Suppressor macrophage treated with lipopolysaccharide for 4 hours (primary cell): ENCODE measurements at regions not wholly inside any gene's neighbourhood (a gene's known extent, or its start where the extent isn't known, plus 50 kb on each side); places are given as distances from the start of the nearest gene placed in this dataset.
"Not testable (repeated sequence)": the region's sequence is repeated elsewhere in the genome, so short reads cannot be mapped to it uniquely, and the experiment has no call there.

Source experiments
- DNase-seq: peaks from one replicate; pipeline ENCODE4 v3.0.0-alpha.2; 2020

DNA sequence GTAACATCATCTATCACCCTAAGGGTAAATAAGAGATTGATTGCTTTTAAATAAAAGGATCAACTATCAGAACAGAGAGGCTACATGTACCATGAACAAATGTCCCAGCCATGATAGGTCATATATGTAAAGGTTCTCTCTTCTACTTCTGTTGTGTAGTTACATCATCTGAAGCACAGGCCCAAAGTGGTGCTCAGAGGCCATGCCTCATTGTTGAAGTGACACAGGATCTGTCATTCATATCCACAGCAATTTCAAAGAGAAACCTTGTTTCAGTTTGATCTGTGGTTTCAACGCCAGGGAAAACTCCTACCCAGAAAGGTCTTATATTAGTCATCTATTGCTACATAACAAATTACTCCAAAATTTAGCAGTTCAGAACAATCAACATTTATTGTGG, 269.2 kb upstream of the MAOA start:
- no peak for DNase-seq

- no peak for DNase-seq
Measured at GRCh38 chrX:43405191-43405590, 250.9 kb upstream of the MAOA start.

DNA sequence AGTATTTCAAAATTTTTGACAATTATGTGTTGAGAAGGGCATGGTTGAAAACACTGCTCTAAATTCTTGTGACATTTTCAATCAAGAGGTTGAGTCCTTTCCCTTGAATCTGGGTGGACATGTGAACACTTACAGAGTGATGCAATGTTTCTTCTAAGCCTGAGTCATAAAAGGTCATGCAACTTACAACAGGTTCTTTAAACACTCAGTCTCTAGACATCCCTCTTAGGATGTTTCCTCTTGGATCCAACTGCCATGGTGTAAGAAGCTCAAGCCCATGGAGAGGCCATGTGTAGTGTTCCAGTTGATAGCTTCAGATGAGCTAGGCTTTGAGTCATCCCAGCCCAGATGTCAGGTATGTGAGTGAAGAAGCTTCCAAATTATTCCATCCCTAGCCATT, 232.2 kb upstream of the MAOA start:
- DNase-seq = no peak

- DNase-seq = no peak
Measured at GRCh38 chrX:43436517-43436916, 219.6 kb upstream of the MAOA start.

GRCh38 chrX:43446752-43447151, 209.3 kb upstream of the MAOA start:
- no peak for DNase-seq

DNA sequence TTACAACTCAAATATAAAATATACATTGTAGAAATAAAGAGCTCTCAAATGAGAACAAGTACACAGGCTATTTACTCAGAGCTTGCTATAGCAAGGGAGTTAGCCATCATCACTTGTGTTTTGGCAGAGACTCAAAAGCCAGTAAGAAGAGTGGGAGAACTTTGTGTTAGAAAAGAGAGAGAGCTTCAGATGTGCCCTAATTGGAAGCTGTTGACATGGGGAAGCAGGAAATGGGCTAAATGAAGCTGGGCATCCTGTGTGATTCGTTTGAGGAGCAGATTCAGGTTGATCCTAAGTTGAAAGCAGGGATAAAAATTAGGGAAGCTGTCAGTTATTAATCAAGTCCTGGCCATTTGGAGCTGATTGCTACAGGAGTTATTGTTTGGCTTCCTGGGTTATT, 207.4 kb upstream of the MAOA start:
- no peak for DNase-seq

DNA sequence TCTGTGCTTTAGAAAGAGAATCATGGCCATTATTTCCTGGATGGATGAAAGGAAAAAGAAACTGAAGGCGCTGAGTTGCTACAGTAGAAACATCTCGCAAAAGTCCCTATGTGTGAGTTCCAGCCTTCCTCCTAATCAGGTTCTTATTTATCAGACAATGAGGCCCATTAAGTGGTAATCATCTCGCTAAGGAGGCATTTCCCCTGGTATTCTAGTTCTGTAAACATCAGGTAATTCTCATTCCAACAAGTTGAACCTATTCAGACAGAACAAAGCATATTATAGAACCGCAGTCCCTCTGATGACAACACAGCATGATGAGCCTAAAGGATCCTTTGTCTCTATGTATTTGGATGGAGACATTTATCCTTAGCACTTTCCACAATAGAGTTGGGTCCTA, 205.7 kb upstream of the MAOA start:
- no peak for DNase-seq

- not testable (repeated sequence) for DNase-seq
Measured at GRCh38 chrX:43451976-43452686, 204.0 kb upstream of the MAOA start.

DNA sequence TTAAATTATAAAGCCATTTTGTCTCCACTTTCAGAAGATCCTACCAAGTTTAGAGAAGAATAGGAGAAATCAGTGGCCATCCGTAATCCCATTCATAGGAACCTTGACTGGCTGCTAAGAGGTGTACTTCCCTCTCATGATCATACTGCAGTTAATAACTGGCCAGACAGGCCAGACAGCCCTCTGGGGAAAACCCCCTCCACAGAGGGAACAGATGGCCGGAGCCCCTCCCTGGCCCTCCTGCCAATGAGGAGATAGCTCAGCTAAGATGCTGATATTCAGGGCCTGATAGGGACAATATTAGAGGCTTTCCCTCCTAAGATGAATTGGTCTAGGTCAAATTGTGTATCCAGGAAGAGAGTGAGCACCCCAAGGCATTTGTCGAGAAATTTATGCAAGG, 200.0 kb upstream of the MAOA start:
- no peak for DNase-seq

GRCh38 chrX:43456906-43457305, 199.2 kb upstream of the MAOA start:
- DNase-seq = no peak

- no peak for DNase-seq
Measured at GRCh38 chrX:43467608-43468234, 188.4 kb upstream of the MAOA start.

GRCh38 chrX:43469391-43470054, 186.6 kb upstream of the MAOA start:
- peak; percentile 23 for DNase-seq

- no peak for DNase-seq
Measured at GRCh38 chrX:43474321-43474720, 181.8 kb upstream of the MAOA start.

DNA sequence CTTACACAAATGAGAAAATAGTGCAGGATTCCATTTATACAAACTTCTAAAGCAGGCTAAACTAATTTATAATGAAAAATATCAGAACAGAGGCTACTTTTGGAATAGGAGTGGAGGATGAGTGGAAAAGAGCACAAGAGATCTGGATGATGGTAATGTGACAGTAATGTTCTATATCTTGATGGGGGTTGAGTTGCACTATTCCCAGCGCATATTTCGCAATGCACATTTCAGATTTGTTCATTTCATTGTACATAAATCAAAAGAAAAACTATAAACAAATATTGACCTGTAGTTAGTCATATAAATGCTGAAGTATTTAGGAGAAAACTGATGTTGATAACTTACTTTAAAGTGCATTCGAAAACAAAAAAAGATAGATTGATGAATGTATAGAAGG, 177.0 kb upstream of the MAOA start:
- no peak for DNase-seq

- DNase-seq = no peak
Measured at GRCh38 chrX:43479850-43480249, 176.2 kb upstream of the MAOA start.

DNA sequence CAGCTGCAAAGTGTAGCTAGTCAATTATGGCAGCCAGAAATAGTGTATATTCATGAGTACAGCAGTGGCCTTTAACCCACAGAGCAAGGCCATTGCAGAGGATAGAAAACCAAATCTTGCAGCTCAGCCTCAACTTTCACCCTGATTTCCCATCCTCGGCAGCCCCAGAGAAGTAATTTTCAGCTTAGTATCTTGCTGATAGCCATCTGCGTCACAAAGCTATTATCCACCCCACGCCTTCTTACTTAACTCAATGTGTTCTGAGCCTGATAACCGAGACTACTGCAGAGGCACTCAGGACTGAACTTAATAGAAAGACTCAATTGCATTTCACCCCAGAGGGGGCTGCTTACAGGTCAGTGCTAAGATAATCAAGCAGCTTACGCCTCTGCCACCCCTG, 174.5 kb upstream of the MAOA start:
- no peak for DNase-seq

GRCh38 chrX:43493756-43494155, 162.3 kb upstream of the MAOA start:
- no peak for DNase-seq

GRCh38 chrX:43500246-43500645, 155.9 kb upstream of the MAOA start:
- no peak for DNase-seq

DNA sequence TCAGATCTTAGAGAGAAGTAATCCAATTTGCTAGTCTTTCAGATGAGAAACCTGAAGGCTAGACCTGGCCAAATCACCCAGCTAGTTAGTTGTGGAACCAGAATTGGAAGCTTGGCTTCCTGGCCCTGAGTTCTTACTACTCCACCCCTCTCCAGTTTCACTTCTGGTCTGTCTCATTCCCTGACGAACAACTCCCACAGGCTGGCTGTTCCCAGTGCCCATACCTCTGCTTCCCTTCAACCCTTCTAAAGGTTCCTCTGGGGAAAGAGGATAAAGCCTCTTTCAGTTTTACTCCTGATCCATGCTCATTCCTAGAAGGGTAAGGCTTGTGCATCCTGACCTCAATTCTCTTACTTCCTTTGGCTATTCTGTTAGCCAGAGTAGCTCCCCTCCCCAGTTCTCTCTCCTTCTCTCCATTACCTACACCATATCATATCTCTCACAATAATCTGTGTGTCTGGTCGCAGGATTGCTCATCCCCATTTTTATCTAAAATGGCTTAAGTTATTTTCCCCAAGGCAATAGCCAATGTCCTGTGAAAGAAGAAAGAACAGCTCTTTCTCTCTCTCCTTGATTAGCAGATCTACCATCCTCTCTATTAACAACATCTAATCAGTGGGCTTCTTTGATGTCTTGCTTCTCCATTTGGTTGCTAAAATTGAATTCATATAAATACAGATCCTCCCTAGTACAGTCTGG, 155.0 kb upstream of the MAOA start:
- DNase-seq = peak; percentile 13

DNA sequence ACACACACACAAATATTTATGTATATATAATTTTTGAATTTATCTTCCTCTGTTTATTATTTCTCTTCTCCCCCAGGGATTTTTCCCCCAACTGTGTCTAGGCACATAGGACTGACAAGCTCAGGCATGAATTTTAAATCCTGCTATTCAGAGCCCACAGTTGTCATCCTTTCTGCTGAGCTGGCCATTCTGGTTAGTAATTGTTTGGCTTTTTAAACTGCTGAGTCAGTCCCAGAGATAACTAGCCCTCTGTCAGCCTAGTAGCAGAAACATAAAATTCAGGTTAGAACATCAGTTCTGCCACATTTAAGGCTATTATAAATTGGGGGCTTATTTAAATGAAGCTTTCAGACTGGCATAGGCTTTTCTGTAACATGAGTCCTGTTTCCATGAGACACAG, 151.7 kb upstream of the MAOA start:
- no peak for DNase-seq

GRCh38 chrX:43505769-43506168, 150.3 kb upstream of the MAOA start:
- no peak for DNase-seq

GRCh38 chrX:43508694-43509093, 147.4 kb upstream of the MAOA start:
- DNase-seq = no peak

DNA sequence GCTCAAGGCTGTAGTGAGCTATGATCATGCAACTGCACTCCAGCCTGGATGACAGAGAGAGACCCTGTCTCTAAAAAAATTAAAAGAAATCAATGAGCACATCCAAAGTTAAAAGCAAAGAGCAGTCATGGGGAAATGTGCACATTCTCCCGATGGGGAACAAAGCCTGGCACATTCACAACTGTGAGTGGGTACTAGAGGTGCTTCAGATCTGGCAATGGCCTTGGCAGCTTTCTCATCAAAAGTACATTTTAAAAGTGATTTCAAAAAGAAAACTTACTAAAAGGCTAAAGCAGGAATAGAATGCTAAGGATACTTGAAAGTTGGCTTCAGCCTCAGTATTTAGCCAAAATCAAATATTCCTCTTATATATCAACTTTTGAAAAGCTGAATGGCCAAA, 145.9 kb upstream of the MAOA start:
- no peak for DNase-seq

GRCh38 chrX:43513085-43513484, 143.0 kb upstream of the MAOA start:
- DNase-seq = no peak
